ENCODE measurements at regions not wholly inside any gene's neighbourhood (a gene's known extent, or its start where the extent isn't known, plus 50 kb on each side); places are given as distances from the start of the nearest gene placed in this dataset.
"Not testable (repeated sequence)": the region's sequence is repeated elsewhere in the genome, so short reads cannot be mapped to it uniquely, and the experiment has no call there.

DNA sequence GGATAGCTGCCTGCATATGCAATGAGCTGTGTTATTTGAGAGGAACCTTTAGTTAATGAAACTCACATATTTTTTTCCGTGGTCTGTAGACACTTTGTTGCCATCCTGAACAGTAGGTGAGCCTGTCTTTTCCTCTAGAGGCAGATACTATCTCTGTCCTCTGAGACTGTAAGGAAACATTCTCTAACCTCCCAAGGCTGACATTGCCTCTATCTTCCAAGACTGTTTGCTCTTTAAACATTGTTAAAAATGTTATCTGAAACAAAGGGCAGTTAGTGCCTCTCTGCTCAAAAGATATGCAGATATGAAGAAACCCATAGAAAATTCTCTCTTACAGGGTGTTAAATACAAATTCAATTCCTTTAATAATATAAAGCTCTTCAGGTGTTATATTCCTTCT is 963.8 kb upstream of the CNTN5 start:
- no peak overlapping the region for H3K4me3 ChIP-seq (ENCODE audit: low read length in 3 of 3)
- no peak overlapping the region for H3K9ac ChIP-seq (ENCODE audit: low read depth in 1 of 3, low read length in 3 of 3)
- no peaks in the 10 kb centered on the region for H3K4me1 ChIP-seq (ENCODE audit: control insufficient read depth in 3 of 3, insufficient read depth in 3 of 3, low read length in 3 of 3)
- no peak overlapping the region for H3K27ac ChIP-seq (ENCODE audit: low read depth, low read length)
- no peaks in the 10 kb centered on the region for H3K9me3 ChIP-seq (ENCODE audit: control insufficient read depth in 3 of 3, low read length in 3 of 3)
- no peaks in the 10 kb centered on the region for H3K36me3 ChIP-seq (ENCODE audit: control insufficient read depth in 3 of 3, insufficient read depth in 3 of 3, low read length in 3 of 3)
- no peaks in the 10 kb centered on the region for H3K27me3 ChIP-seq (ENCODE audit: control insufficient read depth in 3 of 3, insufficient read depth in 3 of 3, low read length in 3 of 3)

DNA sequence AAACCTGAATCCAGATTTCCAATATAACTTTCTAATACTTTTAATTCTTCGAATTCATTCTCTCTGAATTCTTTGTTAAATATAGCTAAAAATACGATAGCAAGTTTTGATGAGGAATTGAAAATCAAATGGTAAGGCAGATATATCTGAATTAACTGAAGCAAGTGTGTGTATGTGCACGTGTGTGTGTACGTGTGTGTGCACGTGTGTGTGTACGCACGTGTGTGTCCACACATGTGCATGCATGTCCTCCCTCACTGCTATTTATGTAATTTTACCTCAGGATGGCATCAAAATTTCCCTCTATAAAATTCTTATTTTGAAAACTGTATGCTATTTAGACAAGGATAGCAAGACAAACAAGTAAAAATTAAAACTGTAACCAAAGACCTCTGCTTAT is 961.3 kb upstream of the CNTN5 start:
- Histone ChIP-seq H3K4me3 (ENCODE audit: low read length in 3 of 3) (no peak overlapping the region), H3K9ac (ENCODE audit: low read depth in 1 of 3, low read length in 3 of 3) (no peak overlapping the region), H3K27ac (ENCODE audit: low read depth, low read length) (no peak overlapping the region), H3K9me3 (ENCODE audit: control insufficient read depth in 3 of 3, low read length in 3 of 3) (no peaks in the 10 kb centered on the region), H3K36me3 (ENCODE audit: control insufficient read depth in 3 of 3, insufficient read depth in 3 of 3, low read length in 3 of 3) (no peaks in the 10 kb centered on the region), H3K4me1 (ENCODE audit: control insufficient read depth in 3 of 3, insufficient read depth in 3 of 3, low read length in 3 of 3) (no peaks in the 10 kb centered on the region), H3K27me3 (ENCODE audit: control insufficient read depth in 3 of 3, insufficient read depth in 3 of 3, low read length in 3 of 3) (no peaks in the 10 kb centered on the region)

DNA sequence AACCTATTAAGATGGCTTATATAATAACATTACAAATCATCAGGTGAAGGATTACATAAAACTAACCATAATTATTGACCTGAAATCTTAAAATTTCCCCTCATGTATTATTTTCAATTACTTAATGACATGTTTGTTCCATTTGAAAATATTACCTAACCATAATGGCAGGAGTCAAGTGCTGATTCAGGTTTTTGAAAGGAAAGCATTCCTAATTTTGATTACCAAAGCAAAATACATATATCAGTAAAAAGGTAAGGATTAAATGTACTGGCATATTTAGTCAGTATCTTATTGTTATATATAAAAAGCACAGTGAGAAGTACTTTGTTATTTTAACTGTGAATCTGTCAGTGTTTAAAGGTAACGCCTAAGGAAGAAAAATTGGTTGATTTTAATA is 960.0 kb upstream of the CNTN5 start:
- H3K9ac ChIP-seq (ENCODE audit: low read depth in 1 of 3, low read length in 3 of 3): no peak overlapping the region
- no peaks in the 10 kb centered on the region for H3K27me3 ChIP-seq (ENCODE audit: control insufficient read depth in 3 of 3, insufficient read depth in 3 of 3, low read length in 3 of 3)
- no peak overlapping the region for H3K4me3 ChIP-seq (ENCODE audit: low read length in 3 of 3)
- H3K9me3 ChIP-seq (ENCODE audit: control insufficient read depth in 3 of 3, low read length in 3 of 3): no peaks in the 10 kb centered on the region
- H3K27ac ChIP-seq (ENCODE audit: low read depth, low read length): no peak overlapping the region
- no peaks in the 10 kb centered on the region for H3K36me3 ChIP-seq (ENCODE audit: control insufficient read depth in 3 of 3, insufficient read depth in 3 of 3, low read length in 3 of 3)
- H3K4me1 ChIP-seq (ENCODE audit: control insufficient read depth in 3 of 3, insufficient read depth in 3 of 3, low read length in 3 of 3): no peaks in the 10 kb centered on the region

DNA sequence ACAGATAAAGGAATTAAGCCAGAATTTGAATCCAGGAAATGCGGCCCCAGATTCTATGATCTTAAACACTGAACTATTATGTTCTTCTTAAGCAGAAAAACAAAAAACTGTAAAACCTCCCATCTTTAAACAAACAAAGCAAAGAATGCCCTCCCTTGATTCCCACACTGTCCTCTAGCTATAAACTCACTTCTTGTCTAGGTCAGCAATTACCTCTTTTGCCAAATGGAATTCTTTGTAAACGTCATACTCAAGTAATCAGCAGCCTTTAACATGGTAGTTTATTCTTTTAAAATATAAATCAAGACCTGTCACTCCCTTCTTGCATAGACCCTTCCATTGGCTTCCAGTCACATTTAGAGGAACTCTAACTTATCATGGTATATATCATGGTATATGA is 958.9 kb upstream of the CNTN5 start:
- no peaks in the 10 kb centered on the region for H3K27me3 ChIP-seq (ENCODE audit: control insufficient read depth in 3 of 3, insufficient read depth in 3 of 3, low read length in 3 of 3)
- no peak overlapping the region for H3K9ac ChIP-seq (ENCODE audit: low read depth in 1 of 3, low read length in 3 of 3)
- H3K27ac ChIP-seq (ENCODE audit: low read depth, low read length): no peak overlapping the region
- no peaks in the 10 kb centered on the region for H3K4me1 ChIP-seq (ENCODE audit: control insufficient read depth in 3 of 3, insufficient read depth in 3 of 3, low read length in 3 of 3)
- no peak overlapping the region for H3K4me3 ChIP-seq (ENCODE audit: low read length in 3 of 3)
- no peaks in the 10 kb centered on the region for H3K9me3 ChIP-seq (ENCODE audit: control insufficient read depth in 3 of 3, low read length in 3 of 3)
- no peaks in the 10 kb centered on the region for H3K36me3 ChIP-seq (ENCODE audit: control insufficient read depth in 3 of 3, insufficient read depth in 3 of 3, low read length in 3 of 3)

DNA sequence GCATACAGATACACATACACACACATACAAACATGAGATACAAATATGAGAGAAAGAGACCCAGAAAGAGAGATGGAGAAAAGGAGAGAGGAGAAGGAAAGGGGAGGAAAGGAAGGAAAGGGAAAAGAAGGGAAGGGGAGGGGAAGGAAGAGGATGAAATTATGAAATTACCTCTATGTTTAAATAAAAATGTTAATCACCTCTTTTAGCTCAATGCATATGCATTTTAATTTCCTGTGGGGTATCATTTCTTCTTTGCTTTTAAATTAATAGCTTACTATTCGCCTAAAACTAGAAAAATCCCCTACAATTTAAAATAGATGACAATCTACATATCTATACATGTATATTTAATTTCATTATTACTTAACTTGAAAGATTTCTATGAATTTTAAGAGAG is 958.0 kb upstream of the CNTN5 start:
- H3K4me1 ChIP-seq (ENCODE audit: control insufficient read depth in 3 of 3, insufficient read depth in 3 of 3, low read length in 3 of 3): no peaks in the 10 kb centered on the region
- no peaks in the 10 kb centered on the region for H3K27me3 ChIP-seq (ENCODE audit: control insufficient read depth in 3 of 3, insufficient read depth in 3 of 3, low read length in 3 of 3)

DNA sequence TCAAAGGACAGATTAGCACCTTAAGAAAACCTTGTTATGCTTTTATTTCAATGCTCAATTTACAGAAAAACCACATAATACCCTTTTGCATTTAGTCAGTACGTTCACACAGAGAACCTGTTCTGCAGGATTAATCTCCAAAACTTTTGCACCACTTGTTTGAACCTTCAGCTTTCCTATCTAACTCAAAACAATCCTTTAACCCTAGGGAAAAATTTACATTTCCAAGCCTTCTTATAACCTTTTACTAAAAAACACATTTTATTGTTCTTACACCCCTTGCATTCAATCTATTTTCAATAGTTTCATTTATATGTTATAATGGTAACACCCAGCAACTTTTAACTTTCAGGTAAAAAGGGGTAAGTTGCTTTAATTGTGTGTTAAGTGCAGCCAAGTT is 952.5 kb upstream of the CNTN5 start:
- Histone ChIP-seq H3K27ac (ENCODE audit: low read depth, low read length) (no peak overlapping the region), H3K27me3 (ENCODE audit: control insufficient read depth in 3 of 3, insufficient read depth in 3 of 3, low read length in 3 of 3) (no peaks in the 10 kb centered on the region), H3K36me3 (ENCODE audit: control insufficient read depth in 3 of 3, insufficient read depth in 3 of 3, low read length in 3 of 3) (no peaks in the 10 kb centered on the region), H3K4me1 (ENCODE audit: control insufficient read depth in 3 of 3, insufficient read depth in 3 of 3, low read length in 3 of 3) (no peaks in the 10 kb centered on the region), H3K9ac (ENCODE audit: low read depth in 1 of 3, low read length in 3 of 3) (no peak overlapping the region), H3K4me3 (ENCODE audit: low read length in 3 of 3) (no peak overlapping the region), H3K9me3 (ENCODE audit: control insufficient read depth in 3 of 3, low read length in 3 of 3) (no peaks in the 10 kb centered on the region)

More for the DNA sequence above, 958.0 kb upstream of the CNTN5 start:
- Histone ChIP-seq H3K4me3 (ENCODE audit: low read length in 3 of 3) (no peak overlapping the region), H3K9me3 (ENCODE audit: control insufficient read depth in 3 of 3, low read length in 3 of 3) (no peaks in the 10 kb centered on the region), H3K9ac (ENCODE audit: low read depth in 1 of 3, low read length in 3 of 3) (no peak overlapping the region), H3K27ac (ENCODE audit: low read depth, low read length) (no peak overlapping the region), H3K36me3 (ENCODE audit: control insufficient read depth in 3 of 3, insufficient read depth in 3 of 3, low read length in 3 of 3) (no peaks in the 10 kb centered on the region)

DNA sequence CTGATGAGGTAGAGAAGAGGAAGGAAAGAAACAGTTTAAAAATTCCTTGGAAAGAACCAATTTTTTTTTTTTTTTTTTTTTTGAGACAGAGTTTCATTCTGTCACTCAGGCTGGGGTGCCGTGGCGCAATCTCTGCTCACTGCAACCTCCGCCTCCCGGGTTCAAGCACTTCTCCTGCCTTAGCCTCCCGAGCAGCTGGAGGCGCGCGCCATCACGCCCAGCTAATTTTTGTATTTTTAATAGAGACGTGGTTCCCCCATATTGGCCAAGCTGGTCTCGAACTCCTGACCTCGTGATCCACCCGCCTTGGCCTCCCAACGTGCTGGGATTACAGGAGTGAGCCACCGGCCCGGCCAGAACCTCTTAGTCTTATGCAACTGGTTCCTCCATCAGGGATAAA is 951.6 kb upstream of the CNTN5 start:
- H3K4me1 ChIP-seq (ENCODE audit: control insufficient read depth in 3 of 3, insufficient read depth in 3 of 3, low read length in 3 of 3); H3K27ac ChIP-seq (ENCODE audit: low read depth, low read length); H3K36me3 ChIP-seq (ENCODE audit: control insufficient read depth in 3 of 3, insufficient read depth in 3 of 3, low read length in 3 of 3): not testable (repeated sequence)

DNA sequence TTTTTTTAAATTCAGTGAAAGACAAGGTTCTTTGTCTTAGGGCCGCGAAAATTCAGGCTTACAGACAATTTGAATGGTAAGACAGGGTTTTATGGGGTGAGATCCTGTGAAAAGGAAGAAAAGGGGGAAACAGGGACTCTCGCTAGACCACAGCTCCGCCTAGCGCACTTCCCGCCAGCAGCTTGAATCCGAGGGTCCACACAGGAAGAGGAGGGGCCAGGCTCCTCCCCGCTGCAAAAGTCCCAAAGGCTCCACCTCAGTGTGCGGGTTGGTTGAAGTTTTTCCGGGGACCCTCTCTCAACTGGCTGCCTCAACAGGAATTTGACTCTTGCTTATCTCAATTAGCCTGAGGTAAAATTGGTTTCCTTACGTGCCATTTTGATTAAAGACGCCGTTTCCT is 950.9 kb upstream of the CNTN5 start:
- no peaks in the 10 kb centered on the region for H3K36me3 ChIP-seq (ENCODE audit: control insufficient read depth in 3 of 3, insufficient read depth in 3 of 3, low read length in 3 of 3)
- H3K4me1 ChIP-seq (ENCODE audit: control insufficient read depth in 3 of 3, insufficient read depth in 3 of 3, low read length in 3 of 3): no peaks in the 10 kb centered on the region
- no peaks in the 10 kb centered on the region for H3K9me3 ChIP-seq (ENCODE audit: control insufficient read depth in 3 of 3, low read length in 3 of 3)
- H3K27ac ChIP-seq (ENCODE audit: low read depth, low read length): no peak overlapping the region
- H3K4me3 ChIP-seq (ENCODE audit: low read length in 3 of 3): no peak overlapping the region
- H3K27me3 ChIP-seq (ENCODE audit: control insufficient read depth in 3 of 3, insufficient read depth in 3 of 3, low read length in 3 of 3): no peaks in the 10 kb centered on the region
- H3K9ac ChIP-seq (ENCODE audit: low read depth in 1 of 3, low read length in 3 of 3): no peak overlapping the region

More for the DNA sequence above, 951.6 kb upstream of the CNTN5 start:
- not testable (repeated sequence) for H3K4me3 ChIP-seq (ENCODE audit: low read length in 3 of 3); H3K9me3 ChIP-seq (ENCODE audit: control insufficient read depth in 3 of 3, low read length in 3 of 3); H3K27me3 ChIP-seq (ENCODE audit: control insufficient read depth in 3 of 3, insufficient read depth in 3 of 3, low read length in 3 of 3); H3K9ac ChIP-seq (ENCODE audit: low read depth in 1 of 3, low read length in 3 of 3)

DNA sequence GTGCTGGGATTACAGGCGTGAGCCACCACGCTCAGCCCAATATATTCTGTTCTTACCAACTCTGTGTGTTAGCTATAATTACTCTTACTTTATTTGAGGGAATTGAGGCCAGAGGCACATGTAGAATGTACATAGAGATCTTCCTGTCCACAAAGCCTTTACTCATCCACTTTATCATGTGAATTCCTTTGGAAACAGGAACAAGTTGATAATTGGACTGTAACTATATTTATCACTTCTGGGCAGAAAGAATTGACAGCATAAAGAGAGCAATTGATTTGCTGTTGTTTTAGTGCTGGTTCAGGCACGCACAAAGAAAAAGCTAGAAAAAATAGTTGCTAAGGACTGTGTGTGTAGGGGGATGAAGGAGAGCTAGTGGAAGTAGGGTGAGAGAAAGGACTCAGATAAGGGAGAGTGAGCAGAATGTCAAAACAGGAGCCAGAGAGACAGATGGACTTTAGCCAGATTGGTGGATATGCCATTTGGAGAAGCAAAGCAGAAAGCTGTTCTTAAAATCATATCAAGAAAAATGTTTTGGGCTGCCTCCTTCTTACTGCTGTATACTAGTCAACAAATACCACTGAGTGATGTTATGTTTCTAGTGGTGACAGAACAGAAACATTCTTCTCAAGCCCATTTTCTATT is 929.8 kb upstream of the CNTN5 start:
- no peaks in the 10 kb centered on the region for H3K9me3 ChIP-seq (ENCODE audit: control insufficient read depth in 3 of 3, low read length in 3 of 3)
- no peaks in the 10 kb centered on the region for H3K27me3 ChIP-seq (ENCODE audit: control insufficient read depth in 3 of 3, insufficient read depth in 3 of 3, low read length in 3 of 3)
- no peaks in the 10 kb centered on the region for H3K36me3 ChIP-seq (ENCODE audit: control insufficient read depth in 3 of 3, insufficient read depth in 3 of 3, low read length in 3 of 3)
- H3K4me1 ChIP-seq (ENCODE audit: control insufficient read depth in 3 of 3, insufficient read depth in 3 of 3, low read length in 3 of 3): no peaks in the 10 kb centered on the region
- no peak overlapping the region for H3K27ac ChIP-seq (ENCODE audit: low read depth, low read length)
- no peak overlapping the region for H3K9ac ChIP-seq (ENCODE audit: low read depth in 1 of 3, low read length in 3 of 3)
- H3K4me3 ChIP-seq (ENCODE audit: low read length in 3 of 3): no peak overlapping the region

DNA sequence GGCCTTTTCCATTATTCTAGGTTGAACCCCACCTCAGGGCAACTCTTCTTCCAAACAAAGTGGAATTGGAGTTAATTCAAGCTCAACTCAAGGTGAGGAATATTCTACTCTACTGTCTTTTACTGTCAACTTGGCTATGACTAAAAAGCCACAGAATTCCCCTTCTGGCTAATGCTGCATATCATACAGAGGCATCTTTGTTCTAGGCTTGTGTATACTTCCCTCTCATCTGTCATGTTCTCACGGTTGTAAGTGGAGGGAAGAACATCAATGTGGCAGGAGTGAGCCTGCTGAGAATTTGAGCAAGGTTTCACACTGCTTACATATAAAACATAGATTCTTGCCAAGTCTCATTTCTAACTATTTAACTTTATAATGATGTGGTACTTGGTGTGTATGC is 921.4 kb upstream of the CNTN5 start:
- no peak overlapping the region for H3K27ac ChIP-seq (ENCODE audit: low read depth, low read length)
- H3K36me3 ChIP-seq (ENCODE audit: control insufficient read depth in 3 of 3, insufficient read depth in 3 of 3, low read length in 3 of 3): no peaks in the 10 kb centered on the region

DNA sequence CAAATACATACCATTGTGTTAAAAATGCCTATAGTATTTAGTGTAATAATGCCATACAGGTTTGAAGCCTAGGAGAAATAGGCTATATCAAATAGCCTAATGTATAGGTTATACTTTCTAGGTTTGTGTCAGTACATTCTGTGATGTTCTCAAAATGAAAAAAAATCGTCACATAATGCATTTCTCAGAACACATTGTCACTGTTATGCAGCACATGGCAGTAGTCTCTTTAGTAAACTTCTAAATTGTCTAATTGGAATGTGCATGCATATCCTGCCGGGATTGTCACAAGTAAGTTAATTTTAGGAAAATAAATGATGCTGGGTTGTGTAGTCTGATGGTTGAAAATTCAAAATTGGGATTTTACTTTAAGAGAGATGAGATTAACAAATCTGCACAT is 920.1 kb upstream of the CNTN5 start:
- Histone ChIP-seq H3K27me3 (ENCODE audit: control insufficient read depth in 3 of 3, insufficient read depth in 3 of 3, low read length in 3 of 3) (no peaks in the 10 kb centered on the region), H3K9me3 (ENCODE audit: control insufficient read depth in 3 of 3, low read length in 3 of 3) (no peaks in the 10 kb centered on the region), H3K4me1 (ENCODE audit: control insufficient read depth in 3 of 3, insufficient read depth in 3 of 3, low read length in 3 of 3) (no peaks in the 10 kb centered on the region), H3K4me3 (ENCODE audit: low read length in 3 of 3) (no peak overlapping the region), H3K9ac (ENCODE audit: low read depth in 1 of 3, low read length in 3 of 3) (no peak overlapping the region), H3K36me3 (ENCODE audit: control insufficient read depth in 3 of 3, insufficient read depth in 3 of 3, low read length in 3 of 3) (no peaks in the 10 kb centered on the region), H3K27ac (ENCODE audit: low read depth, low read length) (no peak overlapping the region)

More for the DNA sequence above, 921.4 kb upstream of the CNTN5 start:
- Histone ChIP-seq H3K27me3 (ENCODE audit: control insufficient read depth in 3 of 3, insufficient read depth in 3 of 3, low read length in 3 of 3) (no peaks in the 10 kb centered on the region), H3K9ac (ENCODE audit: low read depth in 1 of 3, low read length in 3 of 3) (no peak overlapping the region), H3K9me3 (ENCODE audit: control insufficient read depth in 3 of 3, low read length in 3 of 3) (no peaks in the 10 kb centered on the region), H3K4me3 (ENCODE audit: low read length in 3 of 3) (no peak overlapping the region), H3K4me1 (ENCODE audit: control insufficient read depth in 3 of 3, insufficient read depth in 3 of 3, low read length in 3 of 3) (no peaks in the 10 kb centered on the region)

Data from skeletal muscle tissue (tissue), 3 donors.